Right atrium auricular region (tissue), 2 donors: ENCODE measurements at regions not wholly inside any gene's neighbourhood (a gene's known extent, or its start where the extent isn't known, plus 50 kb on each side); places are given as distances from the start of the nearest gene placed in this dataset.

ENCODE experiments used
- DNase-seq: peaks from one replicate; pipeline ENCODE4 v3.0.0-alpha.2; 2019; ENCODE audit warnings: low spot score
- H3K27ac ChIP-seq, 2 donors: fragments of 200-600 bp; sonication (generic); 1 replicate in 1 of 2; 2 replicates in 1 of 2; pipeline ENCODE4 v1.5.1; 2016 to 2019
- H3K27me3 ChIP-seq, 2 donors: fragments of 200-600 bp; sonication (generic); one replicate each; pipeline versions ENCODE4 v1.5.1 to v1.6.0; 2017 to 2019
- H3K36me3 ChIP-seq: fragments of 200-600 bp; sonication (generic); one replicate; pipeline ENCODE4 v1.5.1; 2016
- H3K4me1 ChIP-seq, 2 donors: fragments of 200-600 bp; sonication (generic); one replicate each; pipeline versions ENCODE4 v1.5.1 to v1.6.0; 2017 to 2019
- H3K4me3 ChIP-seq, 2 donors: fragments of 200-600 bp; sonication (generic); 1 replicate in 1 of 2; 2 replicates in 1 of 2; pipeline ENCODE4 v1.5.1; 2017 to 2019; ENCODE audit warnings: mild to moderate bottlenecking in 1 of 2, moderate library complexity in 1 of 2
- H3K9me3 ChIP-seq, 2 donors: fragments of 200-600 bp; sonication (generic); one replicate each; pipeline ENCODE4 v1.5.1; 2019
- TF ChIP-seq, protein P1 (sequence below), 2 donors: fragments of 200-600 bp; sonication (generic); IDR thresholded peaks; one replicate each; pipeline ENCODE4 v1.5.1; 2019; ENCODE audit warnings: antibody characterized with exemption in 2 of 2

DNA sequence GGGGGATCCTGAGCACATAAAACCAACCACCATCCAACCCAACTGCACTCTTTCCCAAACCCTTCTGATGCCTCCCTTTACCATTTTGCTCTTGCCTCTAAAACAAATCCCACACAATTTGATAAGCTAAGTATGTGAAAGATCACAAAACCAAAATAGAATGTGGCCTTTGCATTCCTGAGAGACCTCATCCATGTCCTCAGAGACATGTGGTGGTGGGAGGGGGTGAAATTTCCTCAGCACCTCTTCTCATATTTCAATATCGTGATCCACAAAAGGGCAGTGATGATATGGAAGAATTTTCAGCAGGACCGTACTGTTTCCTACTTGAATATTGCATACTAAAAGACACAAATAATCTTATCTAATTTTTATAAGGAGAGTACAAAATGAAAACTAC lies 423.3 kb downstream of the TLE1 start:
- TF ChIP-seq, protein P1, sequence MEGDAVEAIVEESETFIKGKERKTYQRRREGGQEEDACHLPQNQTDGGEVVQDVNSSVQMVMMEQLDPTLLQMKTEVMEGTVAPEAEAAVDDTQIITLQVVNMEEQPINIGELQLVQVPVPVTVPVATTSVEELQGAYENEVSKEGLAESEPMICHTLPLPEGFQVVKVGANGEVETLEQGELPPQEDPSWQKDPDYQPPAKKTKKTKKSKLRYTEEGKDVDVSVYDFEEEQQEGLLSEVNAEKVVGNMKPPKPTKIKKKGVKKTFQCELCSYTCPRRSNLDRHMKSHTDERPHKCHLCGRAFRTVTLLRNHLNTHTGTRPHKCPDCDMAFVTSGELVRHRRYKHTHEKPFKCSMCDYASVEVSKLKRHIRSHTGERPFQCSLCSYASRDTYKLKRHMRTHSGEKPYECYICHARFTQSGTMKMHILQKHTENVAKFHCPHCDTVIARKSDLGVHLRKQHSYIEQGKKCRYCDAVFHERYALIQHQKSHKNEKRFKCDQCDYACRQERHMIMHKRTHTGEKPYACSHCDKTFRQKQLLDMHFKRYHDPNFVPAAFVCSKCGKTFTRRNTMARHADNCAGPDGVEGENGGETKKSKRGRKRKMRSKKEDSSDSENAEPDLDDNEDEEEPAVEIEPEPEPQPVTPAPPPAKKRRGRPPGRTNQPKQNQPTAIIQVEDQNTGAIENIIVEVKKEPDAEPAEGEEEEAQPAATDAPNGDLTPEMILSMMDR (IDR thresholded peaks at IDR 0.05), result no peak
- no peaks in the 10 kb centered on the region for H3K36me3 ChIP-seq
- no peak overlapping the region for H3K27ac ChIP-seq
- no peaks in the 10 kb centered on the region for H3K4me1 ChIP-seq
- H3K27me3 ChIP-seq, result no peaks in the 10 kb centered on the region
- H3K4me3 ChIP-seq, result no peak overlapping the region
- DNase-seq, result no peak
- H3K9me3 ChIP-seq, result peaks cover 0 to 4% of the 10 kb centered on the region in 2 donors

DNA sequence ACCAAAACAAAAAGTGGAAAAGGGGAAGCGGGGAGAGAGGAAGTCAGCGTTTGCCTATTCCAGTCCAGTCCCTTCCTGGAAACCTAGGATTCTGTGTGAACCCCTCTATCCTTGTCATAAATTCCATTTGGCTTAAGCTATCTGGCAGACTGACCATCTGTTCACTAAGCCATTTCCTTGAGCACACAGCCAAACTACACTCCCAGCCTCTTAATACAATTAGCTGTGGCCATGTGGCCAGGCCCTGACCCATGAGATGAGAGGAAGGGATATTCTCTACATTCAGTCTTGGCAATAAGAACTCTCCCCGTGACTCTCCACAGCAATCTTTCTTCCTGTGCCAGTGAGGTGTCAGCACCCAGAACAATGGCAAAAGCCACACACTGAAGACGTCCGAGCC lies 424.8 kb downstream of the TLE1 start:
- TF ChIP-seq, protein P1 (IDR thresholded peaks at IDR 0.05), result no peak
- Histone ChIP-seq H3K36me3 (no peaks in the 10 kb centered on the region), H3K9me3 (peaks cover 0 to 4% of the 10 kb centered on the region in 2 donors), H3K27ac (no peak overlapping the region), H3K27me3 (no peaks in the 10 kb centered on the region), H3K4me1 (no peaks in the 10 kb centered on the region), H3K4me3 (no peak overlapping the region)
- no peak for DNase-seq

DNA sequence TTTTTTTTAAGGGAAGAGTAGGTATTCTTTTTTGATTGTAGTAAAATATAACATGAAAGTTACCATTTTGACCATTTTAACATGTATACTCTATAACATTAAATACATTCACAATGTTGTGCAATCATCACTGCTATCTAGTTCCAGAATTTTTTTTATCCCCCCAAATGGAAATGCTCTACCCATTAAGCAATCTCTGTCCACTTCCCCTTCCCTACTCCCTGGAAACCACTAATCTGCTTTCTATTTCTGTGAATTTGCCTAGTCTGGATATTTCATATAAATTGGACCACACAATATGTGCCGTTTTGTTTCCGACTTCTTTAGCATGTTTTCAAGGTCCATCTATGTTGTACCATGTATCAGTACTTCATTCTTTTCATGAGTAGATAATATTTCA lies 429.5 kb downstream of the TLE1 start:
- Histone ChIP-seq H3K36me3 (no peaks in the 10 kb centered on the region), H3K27ac (no peak overlapping the region), H3K4me1 (no peaks in the 10 kb centered on the region), H3K27me3 (no peaks in the 10 kb centered on the region), H3K9me3 (peaks cover 0 to 4% of the 10 kb centered on the region in 2 donors), H3K4me3 (no peak overlapping the region)
- DNase-seq, result no peak
- TF ChIP-seq, protein P1 (IDR thresholded peaks at IDR 0.05), result no peak

DNA sequence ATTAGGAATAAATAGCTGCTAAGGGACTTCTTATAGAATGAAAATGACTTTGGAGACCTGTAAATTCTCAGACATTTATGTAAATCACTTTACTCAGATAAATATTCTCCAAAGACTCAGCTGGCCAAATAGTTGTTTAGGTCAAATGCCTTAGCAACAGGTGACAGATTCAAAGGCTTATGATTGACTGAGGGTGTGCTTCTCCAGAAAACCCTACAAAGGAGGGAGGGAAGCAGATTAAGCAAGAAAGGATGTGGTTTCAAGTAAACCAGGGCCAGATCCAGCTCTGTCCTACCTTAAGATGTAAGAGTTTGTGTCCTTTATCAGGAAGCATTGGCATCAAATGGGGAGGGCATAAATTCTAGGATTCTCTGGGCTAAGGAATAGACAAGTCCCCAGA lies 433.0 kb downstream of the TLE1 start:
- Histone ChIP-seq H3K36me3 (no peaks in the 10 kb centered on the region), H3K9me3 (peaks cover 0 to 2% of the 10 kb centered on the region in 2 donors), H3K27me3 (no peaks in the 10 kb centered on the region), H3K4me3 (no peak overlapping the region), H3K4me1 (no peaks in the 10 kb centered on the region), H3K27ac (no peak overlapping the region)
- TF ChIP-seq, protein P1 (IDR thresholded peaks at IDR 0.05), result no peak
- no peak for DNase-seq

DNA sequence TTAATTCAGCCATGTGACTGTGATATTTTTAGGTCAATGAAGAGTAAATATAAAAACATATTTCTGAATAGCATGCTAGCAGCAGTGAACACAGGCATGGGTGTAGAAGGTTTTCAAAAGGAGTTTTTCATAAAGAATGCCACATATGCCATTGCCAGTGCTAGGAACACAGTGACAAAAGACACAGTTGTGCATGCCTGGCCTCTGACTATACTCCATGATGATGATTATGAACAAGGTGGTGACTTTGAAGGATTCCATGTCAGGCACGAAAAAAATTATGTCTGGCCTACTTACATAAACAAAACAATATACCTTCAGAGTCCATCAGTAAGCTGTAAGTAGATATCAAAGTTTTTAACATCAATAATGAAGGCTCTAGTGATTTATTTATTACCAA lies 438.7 kb downstream of the TLE1 start:
- H3K4me1 ChIP-seq, result no peaks in the 10 kb centered on the region

DNA sequence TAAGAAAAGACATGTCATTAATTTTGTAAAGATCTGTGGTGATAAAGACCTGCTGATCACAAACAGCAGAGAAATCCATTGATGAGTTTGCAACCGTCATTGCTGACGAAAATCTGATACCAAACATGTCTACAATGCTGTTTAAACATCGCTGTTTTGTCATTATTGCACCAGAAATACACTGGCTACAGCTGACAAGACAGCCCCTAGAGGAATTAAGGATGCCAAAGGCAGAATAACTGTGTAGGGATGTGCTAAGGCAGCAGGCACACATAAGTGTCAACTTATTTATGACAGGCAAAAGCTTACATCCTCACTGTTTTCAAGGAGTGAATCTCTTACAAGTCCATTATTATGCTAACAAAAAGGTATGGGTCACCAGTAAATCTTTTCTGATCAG lies 439.3 kb downstream of the TLE1 start:
- no peaks in the 10 kb centered on the region for H3K4me1 ChIP-seq
- no peak overlapping the region for H3K27ac ChIP-seq
- TF ChIP-seq, protein P1 (IDR thresholded peaks at IDR 0.05), result no peak
- H3K36me3 ChIP-seq, result no peaks in the 10 kb centered on the region
- H3K27me3 ChIP-seq, result no peaks in the 10 kb centered on the region
- DNase-seq, result no peak
- H3K4me3 ChIP-seq, result no peak overlapping the region
- peaks cover 0 to 13% of the 10 kb centered on the region in 2 donors for H3K9me3 ChIP-seq

More for the DNA sequence above, 438.7 kb downstream of the TLE1 start:
- TF ChIP-seq, protein P1 (IDR thresholded peaks at IDR 0.05), result no peak
- no peak for DNase-seq
- H3K27ac ChIP-seq, result no peak overlapping the region
- H3K36me3 ChIP-seq, result no peaks in the 10 kb centered on the region
- H3K9me3 ChIP-seq, result peaks cover 0 to 13% of the 10 kb centered on the region in 2 donors
- H3K27me3 ChIP-seq, result no peaks in the 10 kb centered on the region
- no peak overlapping the region for H3K4me3 ChIP-seq
